Endothelial cell of umbilical vein (primary cell): ENCODE measurements at regions not wholly inside any gene's neighbourhood (a gene's known extent, or its start where the extent isn't known, plus 50 kb on each side); places are given as distances from the start of the nearest gene placed in this dataset.

Source experiments
- BruUV-seq: library from RNA; stranded (reverse); fragments of 400-500 nt; replicated peaks from 2 replicates; lab custom pipeline; 2021; lab: Mats Ljungman, UMichigan
- CTCF ChIA-PET: fragments of 300-600, 350-600 bp; sonication (Branson Sonifier 250); formaldehyde crosslinking; loops from one replicate; lab custom pipeline; 2021; ENCODE audit warnings: antibody characterized with exemption, inconsistent platforms; lab: Charles Lee
- POLR2A ChIA-PET: fragments of 300-600, 350-600 bp; sonication (Branson Sonifier 250); formaldehyde crosslinking; loops from one replicate; lab custom pipeline; 2021; ENCODE audit warnings: antibody characterized with exemption, inconsistent platforms; lab: Charles Lee
- DNase-seq: peaks from one replicate; pipeline ENCODE4 v3.0.0-alpha.2; 2011; ENCODE audit warnings: low read depth, low spot score
- FAIRE-seq: peaks from 2 replicates; lab custom pipeline; 2011; peaks lifted over from hg19 to GRCh38; lab: Jason Lieb, UNC
- H2AFZ ChIP-seq: 2 replicates; pipeline ENCODE4 v1.6.0; 2012; ENCODE audit warnings: low read depth, low read length, control low read depth, inconsistent platforms
- H3K27ac ChIP-seq: 2 replicates; pipeline ENCODE4 v1.5.1; 2011; ENCODE audit warnings: low read depth, mild to moderate bottlenecking, control low read depth, low read length, moderate library complexity; ENCODE audit not compliant: insufficient read depth
- H3K27me3 ChIP-seq, 2 experiments: 2 replicates each; pipeline versions ENCODE4 v1.6.0 to v1.6.1; 2011; ENCODE audit warnings: low read length in 2 of 2, mixed read lengths in 1 of 2; ENCODE audit not compliant: control insufficient read depth in 2 of 2, insufficient read depth in 2 of 2
- H3K36me3 ChIP-seq, 2 experiments: 2 replicates in 1 of 2; 3 replicates in 1 of 2; pipeline ENCODE4 v1.5.1; 2011; ENCODE audit warnings: low read length in 2 of 2, mild to moderate bottlenecking in 1 of 2, moderate library complexity in 1 of 2; ENCODE audit not compliant: control insufficient read depth in 2 of 2, insufficient read depth in 2 of 2; ENCODE audit errors: extremely low read depth in 1 of 2
- H3K4me1 ChIP-seq: 3 replicates; pipeline ENCODE4 v1.5.1; 2011; ENCODE audit warnings: mild to moderate bottlenecking, low read length; ENCODE audit not compliant: control insufficient read depth, insufficient read depth; ENCODE audit errors: extremely low read depth
- H3K4me2 ChIP-seq: 2 replicates; pipeline ENCODE4 v1.6.1; 2011; ENCODE audit warnings: low read length, control low read depth, mixed read lengths; ENCODE audit not compliant: insufficient read depth
- H3K4me3 ChIP-seq, 3 experiments: fragments of 200-600 bp in 1 of 3; sonication (generic), shearing (Covaris generic) in 1 of 3; replicated peaks in 1 of 3; 2 replicates each; pipeline ENCODE4 v1.5.1; 2011 to 2016; ENCODE audit warnings: control low read depth in 3 of 3, low read length in 3 of 3, mild to moderate bottlenecking in 2 of 3, inconsistent platforms in 1 of 3, low read depth in 1 of 3, moderate library complexity in 1 of 3; ENCODE audit not compliant: insufficient read depth in 1 of 3
- H3K79me2 ChIP-seq: 2 replicates; pipeline ENCODE4 v1.6.0; 2012; ENCODE audit warnings: low read length, inconsistent platforms; ENCODE audit not compliant: control insufficient read depth, insufficient read depth
- H3K9ac ChIP-seq: replicated peaks from 2 replicates; pipeline ENCODE3; 2011; ENCODE audit warnings: low read length, control low read depth; ENCODE audit not compliant: insufficient read depth; ENCODE audit errors: extremely low read depth
- H3K9me1 ChIP-seq: replicated peaks from 3 replicates; pipeline ENCODE4 v1.6.0; 2011; ENCODE audit warnings: mild to moderate bottlenecking, low read length; ENCODE audit not compliant: control insufficient read depth, insufficient read depth; ENCODE audit errors: extremely low read depth
- H3K9me3 ChIP-seq: replicated peaks from 2 replicates; pipeline ENCODE4 v1.5.1; 2012; ENCODE audit warnings: low read length, inconsistent platforms; ENCODE audit not compliant: control insufficient read depth, insufficient read depth
- H4K20me1 ChIP-seq: replicated peaks from 2 replicates; pipeline ENCODE3; 2011; ENCODE audit warnings: mild to moderate bottlenecking, low read length; ENCODE audit not compliant: control insufficient read depth, insufficient read depth; ENCODE audit errors: extremely low read depth
- EZH2 ChIP-seq: IDR thresholded peaks from 2 replicates; pipeline ENCODE4 v1.6.1; 2012; ENCODE audit warnings: borderline replicate concordance, low read depth, mild to moderate bottlenecking, moderate library complexity, low read length, inconsistent platforms; ENCODE audit not compliant: severe bottlenecking
- FOS ChIP-seq: IDR thresholded peaks from 2 replicates; pipeline ENCODE4 v1.6.1; 2011; ENCODE audit warnings: mild to moderate bottlenecking, low read length, moderate library complexity, borderline replicate concordance; ENCODE audit not compliant: insufficient read depth
- GATA2 ChIP-seq: IDR thresholded peaks from 2 replicates; pipeline ENCODE4 v1.7.0; 2011; ENCODE audit warnings: low read depth, mild to moderate bottlenecking, moderate library complexity, mixed read lengths, low read length; ENCODE audit not compliant: insufficient read length, insufficient read depth
- JUN ChIP-seq: IDR thresholded peaks from 2 replicates; pipeline ENCODE4 v1.6.1; 2011; ENCODE audit warnings: borderline replicate concordance, low read depth; ENCODE audit not compliant: insufficient read length, insufficient read depth
- MYC ChIP-seq: IDR thresholded peaks from one replicate; pipeline ENCODE4 v1.6.1; 2011; ENCODE audit warnings: mild to moderate bottlenecking, low read depth, low read length
- POLR2A ChIP-seq: IDR thresholded peaks from 2 replicates; pipeline ENCODE4 v1.6.1; 2012; ENCODE audit warnings: low read depth, mild to moderate bottlenecking, control low read depth, low read length
- POLR2AphosphoS5 ChIP-seq: IDR thresholded peaks from 2 replicates; pipeline ENCODE4 v1.6.1; 2012; ENCODE audit warnings: low read depth, mild to moderate bottlenecking, control low read depth, low read length, moderate library complexity; ENCODE audit not compliant: insufficient read depth
- dilution Hi-C: fragments of 300-500 bp; cut with MboI; formaldehyde crosslinking; loops from one replicate; pipeline ENCODE4 v1.15.0; 2019; ENCODE audit warnings: low sequenced_read_pairs; ENCODE audit not compliant: extremely low pct_ligation_motif_present
- intact Hi-C: fragments of 100-400 bp; cut with micrococcal nuclease; formaldehyde crosslinking; loops from one replicate; pipeline ENCODE4 v1.10.0; 2022
- TF ChIP-seq, protein P1 (sequence below), 2 donors: IDR thresholded peaks; 1 replicate in 1 of 2; 2 replicates in 1 of 2; pipeline ENCODE4 v1.5.1; 2011; ENCODE audit warnings: low read length in 2 of 2, mild to moderate bottlenecking in 2 of 2, moderate library complexity in 2 of 2, control low read depth in 1 of 2, inconsistent platforms in 1 of 2, low read depth in 1 of 2; ENCODE audit not compliant: insufficient read depth in 1 of 2; ENCODE audit errors: extremely low read depth in 1 of 2
- TF ChIP-seq, protein P2 (sequence below): IDR thresholded peaks from 2 replicates; pipeline ENCODE4 v1.6.1; 2011; ENCODE audit not compliant: insufficient read depth, insufficient read length

DNA sequence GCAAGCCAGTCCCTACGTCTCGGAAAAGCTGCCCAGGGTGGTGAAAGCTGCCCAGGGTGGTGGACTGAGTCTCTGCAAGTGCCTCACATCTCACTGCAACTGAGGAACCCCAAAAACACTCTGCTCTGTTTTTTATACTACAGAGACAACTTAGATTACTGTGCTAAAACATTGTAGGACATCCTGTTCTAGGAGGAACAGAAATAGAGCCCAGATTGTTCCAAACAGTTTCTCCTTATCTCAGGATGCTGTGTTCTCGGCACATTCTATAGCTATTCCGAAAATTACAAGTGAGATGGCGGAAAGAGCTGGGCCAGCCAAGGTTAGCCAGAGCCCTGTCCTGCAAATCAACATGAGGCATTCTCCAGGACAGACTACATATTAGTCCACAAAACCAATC is 138.7 kb downstream of the LRIG3 start:
- DNase-seq: no peak
- H3K79me2 ChIP-seq: no peaks in the 10 kb centered on the region
- no peak overlapping the region for H3K4me3 ChIP-seq
- no peaks in the 10 kb centered on the region for H3K4me1 ChIP-seq
- FAIRE-seq: no peak
- H3K27me3 ChIP-seq: peaks cover 0 to 2% of the 10 kb centered on the region in 2 experiments
- H2AFZ ChIP-seq: no peak overlapping the region
- no peaks in the 10 kb centered on the region for H3K9me3 ChIP-seq
- dilution Hi-C loops: no loop called here
- intact Hi-C loops: no loop called here
- BruUV-seq: no TSS peak
- no peaks in the 10 kb centered on the region for H3K36me3 ChIP-seq
- no peaks in the 10 kb centered on the region for H4K20me1 ChIP-seq
- H3K9ac ChIP-seq: no peak overlapping the region
- H3K9me1 ChIP-seq: no peaks in the 10 kb centered on the region
- POLR2A ChIA-PET: no interaction called here
- TF ChIP-seq, protein P1, sequence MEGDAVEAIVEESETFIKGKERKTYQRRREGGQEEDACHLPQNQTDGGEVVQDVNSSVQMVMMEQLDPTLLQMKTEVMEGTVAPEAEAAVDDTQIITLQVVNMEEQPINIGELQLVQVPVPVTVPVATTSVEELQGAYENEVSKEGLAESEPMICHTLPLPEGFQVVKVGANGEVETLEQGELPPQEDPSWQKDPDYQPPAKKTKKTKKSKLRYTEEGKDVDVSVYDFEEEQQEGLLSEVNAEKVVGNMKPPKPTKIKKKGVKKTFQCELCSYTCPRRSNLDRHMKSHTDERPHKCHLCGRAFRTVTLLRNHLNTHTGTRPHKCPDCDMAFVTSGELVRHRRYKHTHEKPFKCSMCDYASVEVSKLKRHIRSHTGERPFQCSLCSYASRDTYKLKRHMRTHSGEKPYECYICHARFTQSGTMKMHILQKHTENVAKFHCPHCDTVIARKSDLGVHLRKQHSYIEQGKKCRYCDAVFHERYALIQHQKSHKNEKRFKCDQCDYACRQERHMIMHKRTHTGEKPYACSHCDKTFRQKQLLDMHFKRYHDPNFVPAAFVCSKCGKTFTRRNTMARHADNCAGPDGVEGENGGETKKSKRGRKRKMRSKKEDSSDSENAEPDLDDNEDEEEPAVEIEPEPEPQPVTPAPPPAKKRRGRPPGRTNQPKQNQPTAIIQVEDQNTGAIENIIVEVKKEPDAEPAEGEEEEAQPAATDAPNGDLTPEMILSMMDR (IDR thresholded peaks at IDR 0.05; ENCODE audit: extremely low read depth in 1 of 2, insufficient read depth in 1 of 2, low read depth in 1 of 2, low read length in 2 of 2): no peak
- TF ChIP-seq FOS (no peak), POLR2A (no peak), EZH2 (no peak), GATA2 (no peak), MYC (no peak), JUN (no peak), POLR2AphosphoS5 (no peak)
- TF ChIP-seq, protein P2, sequence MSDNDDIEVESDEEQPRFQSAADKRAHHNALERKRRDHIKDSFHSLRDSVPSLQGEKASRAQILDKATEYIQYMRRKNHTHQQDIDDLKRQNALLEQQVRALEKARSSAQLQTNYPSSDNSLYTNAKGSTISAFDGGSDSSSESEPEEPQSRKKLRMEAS: no peak
- no peak overlapping the region for H3K27ac ChIP-seq
- CTCF ChIA-PET: interaction anchor here (1.0 kb wide), 1 partner anchor 23 kb away, joined by 3 read pairs; no protein-coding TSS in a partner anchor
- no peak overlapping the region for H3K4me2 ChIP-seq
